Erythroblast (primary cell): ENCODE measurements at regions not wholly inside any gene's neighbourhood (a gene's known extent, or its start where the extent isn't known, plus 50 kb on each side); places are given as distances from the start of the nearest gene placed in this dataset.

Source experiments
- GATA1 ChIP-seq: IDR thresholded peaks from 2 replicates; pipeline ENCODE4 v1.6.1; 2011; ENCODE audit warnings: low read depth, mild to moderate bottlenecking, control low read depth, low read length, moderate library complexity
- POLR2A ChIP-seq: IDR thresholded peaks from 2 replicates; pipeline ENCODE4 v1.6.1; 2011; ENCODE audit warnings: mild to moderate bottlenecking, low read length

DNA sequence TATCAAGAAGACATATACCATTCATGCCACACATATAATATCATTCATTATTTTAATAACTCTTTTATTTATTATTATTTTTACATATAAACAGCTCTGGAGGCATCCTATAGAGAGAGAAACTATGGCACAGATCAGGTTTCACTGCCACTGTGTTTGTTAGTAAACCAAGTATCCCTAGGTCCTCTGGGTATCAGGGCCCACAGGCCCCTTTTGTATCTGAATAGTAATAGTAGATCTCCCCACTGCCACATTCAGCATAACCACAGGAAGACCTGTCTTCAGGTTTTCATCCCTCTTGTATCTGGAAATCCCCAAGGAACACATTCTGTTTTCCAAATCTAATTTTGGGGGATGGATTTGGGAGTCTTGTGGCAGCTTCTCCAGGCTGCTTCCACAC, 94.0 kb downstream of the SPATA31D1 start:
- no peak for TF ChIP-seq POLR2A
- TF ChIP-seq GATA1, result no peak
